Spleen (tissue), 7 donors: ENCODE measurements at regions not wholly inside any gene's neighbourhood (a gene's known extent, or its start where the extent isn't known, plus 50 kb on each side); places are given as distances from the start of the nearest gene placed in this dataset.

ENCODE experiments used
- CTCF ChIP-seq, 11 experiments: fragments of 200-600 bp in 7 of 11; fragments of 450-650 bp in 4 of 11; sonication (generic) in 4 of 11; IDR thresholded peaks in 8 of 11; conservative IDR thresholded peaks in 3 of 11; 1 replicate in 7 of 11; 2 replicates in 4 of 11; pipeline versions ENCODE4 v1.4.0 to v1.8.0; 2016 to 2021; ENCODE audit warnings: antibody characterized with exemption in 11 of 11, inconsistent platforms in 4 of 11, mild to moderate bottlenecking in 1 of 11
- POLR2AphosphoS5 ChIP-seq, 3 donors: sonication (generic); formaldehyde crosslinking; IDR thresholded peaks; one replicate each; pipeline ENCODE4 v1.5.1; 2017; ENCODE audit warnings: antibody characterized with exemption in 3 of 3
- donor health status: DM: no; HTN: no; CAD: no; lungs with moderate emphysema.
- donor health status: DM: no; HTN: no; CAD: no.
- donor health status: DM: no; HTN: no; CAD: no.

DNA sequence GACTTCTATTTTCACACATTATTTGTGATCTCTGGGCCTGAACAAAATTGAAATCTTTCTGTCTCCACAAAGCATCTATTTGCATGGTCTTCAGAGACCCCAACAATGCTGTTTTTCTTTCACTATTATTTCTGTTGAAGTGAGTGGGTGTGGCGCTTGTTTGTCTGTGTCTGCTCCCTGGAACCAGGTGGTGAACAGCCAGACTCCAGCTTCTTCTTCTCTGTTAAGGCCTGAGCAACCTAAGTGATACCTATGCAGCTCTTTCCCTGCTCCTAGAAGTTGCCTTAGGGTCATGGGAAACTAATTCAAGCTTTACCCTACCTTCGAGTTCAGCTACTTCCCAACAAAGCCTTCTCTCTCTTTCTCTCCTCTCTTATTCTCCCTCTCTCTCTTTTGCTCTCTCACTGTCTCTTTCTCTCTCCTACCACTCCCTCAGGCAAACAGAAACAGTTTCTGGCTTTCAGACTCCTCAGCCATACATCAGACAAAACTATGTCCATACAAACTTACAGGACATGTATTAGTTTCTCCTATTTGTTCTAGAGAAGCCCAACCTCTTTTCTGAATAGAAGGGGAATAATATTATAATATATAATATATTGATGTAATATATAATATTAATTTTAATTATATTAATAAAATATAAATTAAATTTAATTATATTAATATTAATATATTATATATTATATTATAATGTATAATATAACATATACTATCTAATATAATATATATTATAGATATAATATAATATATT, 552.5 kb downstream of the DSC3 start:
- TF ChIP-seq CTCF (IDR thresholded peaks at IDR 0.05 in 8 of 11, conservative IDR thresholded peaks at IDR 0.05 in 3 of 11) (no peak), POLR2AphosphoS5 (IDR thresholded peaks at IDR 0.05) (no peak)
